Natural killer cell (primary cell): ENCODE measurements at regions not wholly inside any gene's neighbourhood (a gene's known extent, or its start where the extent isn't known, plus 50 kb on each side); places are given as distances from the start of the nearest gene placed in this dataset.

Experiments
- ATAC-seq, 3 donors: fragments of 150-1000 bp in 2 of 3; fragments of 200-7000 bp in 1 of 3; cut with Tn5 transposase; 1 replicate in 1 of 3; 2 replicates in 2 of 3; pipeline ENCODE4 v1.10.0; 2021; ENCODE audit warnings: mild to moderate bottlenecking in 2 of 3, moderate library complexity in 2 of 3
- DNase-seq, 2 donors: peaks; one replicate each; pipeline versions ENCODE4 v3.0.0 to v3.0.0-alpha.2; 2013 to 2021; ENCODE audit warnings: mixed read lengths in 1 of 2
- H3K27ac ChIP-seq: one replicate; pipeline ENCODE4 v1.5.1; 2013; ENCODE audit warnings: mild to moderate bottlenecking, low read length
- H3K27me3 ChIP-seq: one replicate; pipeline ENCODE4 v1.6.1; 2013; ENCODE audit warnings: low read length; ENCODE audit not compliant: control insufficient read depth, insufficient read depth
- H3K36me3 ChIP-seq: one replicate; pipeline ENCODE4 v1.6.1; 2013; ENCODE audit warnings: low read length; ENCODE audit not compliant: control insufficient read depth, insufficient read depth
- H3K4me1 ChIP-seq: one replicate; pipeline ENCODE4 v1.6.1; 2013; ENCODE audit warnings: low read length; ENCODE audit not compliant: control insufficient read depth, insufficient read depth
- H3K4me3 ChIP-seq: one replicate; pipeline ENCODE4 v1.5.1; 2013; ENCODE audit warnings: low read length
- H3K9me3 ChIP-seq: one replicate; pipeline ENCODE4 v1.6.1; 2013; ENCODE audit warnings: low read length; ENCODE audit not compliant: control insufficient read depth, insufficient read depth
- H3K27ac Mint-ChIP-seq, 2 donors: one replicate each; pipeline ENCODE4 v1.8.0; 2022; ENCODE audit warnings: mild to moderate bottlenecking in 2 of 2, mixed read lengths in 2 of 2, moderate library complexity in 1 of 2
- H3K27me3 Mint-ChIP-seq, 2 donors: one replicate each; pipeline ENCODE4 v1.8.0; 2022; ENCODE audit warnings: low read depth in 2 of 2, mixed read lengths in 2 of 2
- H3K36me3 Mint-ChIP-seq: one replicate; pipeline ENCODE4 v1.8.0; 2022; ENCODE audit warnings: mixed read lengths
- H3K4me1 Mint-ChIP-seq, 2 donors: one replicate each; pipeline ENCODE4 v1.8.0; 2022; ENCODE audit warnings: mixed read lengths in 2 of 2
- H3K4me3 Mint-ChIP-seq: one replicate; pipeline ENCODE4 v1.8.0; 2022; ENCODE audit warnings: mild to moderate bottlenecking, moderate library complexity, mixed read lengths
- H3K9me3 Mint-ChIP-seq, 2 donors: one replicate each; pipeline ENCODE4 v1.8.0; 2022; ENCODE audit warnings: mixed read lengths in 2 of 2
- CTCF ChIP-seq: fragments of 200-600 bp; IDR thresholded peaks from one replicate; pipeline ENCODE4 v1.8.0; 2022; ENCODE audit warnings: antibody characterized with exemption
- WGBS: methylation state at CpG from one replicate; pipeline ENCODE4 v1.1.7; 2013; ENCODE audit warnings: missing lambda C conversion rate; ENCODE audit not compliant: insufficient coverage; 5-methylcytosine and 5-hydroxymethylcytosine counted together
- intact Hi-C: fragments of 100-400 bp; cut with micrococcal nuclease; formaldehyde crosslinking; loops from one replicate; pipeline ENCODE4 v1.14.2; 2022

- Mint-ChIP-seq H3K4me3 (no peak overlapping the region), H3K9me3 (no peaks in the 10 kb centered on the region), H3K4me1 (no peaks in the 10 kb centered on the region), H3K36me3 (no peaks in the 10 kb centered on the region), H3K27ac (no peak overlapping the region), H3K27me3 (peaks cover 0 to 11% of the 10 kb centered on the region in 2 donors)
- intact Hi-C loops, result no loop called here
- no peak for DNase-seq
- Histone ChIP-seq H3K27ac (no peak overlapping the region), H3K9me3 (no peaks in the 10 kb centered on the region), H3K36me3 (no peaks in the 10 kb centered on the region), H3K4me3 (no peak overlapping the region), H3K27me3 (no peaks in the 10 kb centered on the region), H3K4me1 (no peaks in the 10 kb centered on the region)
- 88% methylated on average over 4 of the region's 4 CpGs for WGBS
- ATAC-seq, result no peak
- TF ChIP-seq CTCF, result no peak
Observed at GRCh38 chr15:38720893-38721567, 156.4 kb upstream of the RASGRP1 start.

- no peaks in the 10 kb centered on the region for H3K9me3 Mint-ChIP-seq
- Histone ChIP-seq H3K4me3 (no peak overlapping the region), H3K36me3 (no peaks in the 10 kb centered on the region), H3K9me3 (no peaks in the 10 kb centered on the region), H3K27ac (no peak overlapping the region), H3K27me3 (no peaks in the 10 kb centered on the region), H3K4me1 (no peaks in the 10 kb centered on the region)
- H3K4me3 Mint-ChIP-seq, result no peak overlapping the region
- ATAC-seq (no peak), DNase-seq (no peak)
- H3K36me3 Mint-ChIP-seq, result no peaks in the 10 kb centered on the region
- H3K27ac Mint-ChIP-seq, result no peak overlapping the region
- intact Hi-C loops, result no loop called here
- no peak for TF ChIP-seq CTCF
- peaks cover 0 to 14% of the 10 kb centered on the region in 2 donors for H3K27me3 Mint-ChIP-seq
- H3K4me1 Mint-ChIP-seq, result no peaks in the 10 kb centered on the region
- 87% methylated on average over 3 of the region's 3 CpGs for whole genome bisulfite sequencing
Observed at GRCh38 chr15:38721568-38721945, 156.9 kb upstream of the RASGRP1 start.

GRCh38 chr15:38722236-38722635, 157.6 kb upstream of the RASGRP1 start:
- Mint-ChIP-seq H3K27me3 (peaks cover 0 to 8% of the 10 kb centered on the region in 2 donors), H3K4me3 (no peak overlapping the region)
- 67% methylated on average over 1 of the region's 1 CpG for WGBS

More at GRCh38 chr15:38722236-38722635, 157.6 kb upstream of the RASGRP1 start:
- intact Hi-C loops, result no loop called here
- H3K4me1 ChIP-seq, result no peaks in the 10 kb centered on the region
- Mint-ChIP-seq H3K4me1 (no peaks in the 10 kb centered on the region), H3K27ac (no peak overlapping the region), H3K36me3 (no peaks in the 10 kb centered on the region), H3K9me3 (no peaks in the 10 kb centered on the region)
- no peak overlapping the region for H3K27ac ChIP-seq
- no peak overlapping the region for H3K4me3 ChIP-seq
- H3K27me3 ChIP-seq, result no peaks in the 10 kb centered on the region
- DNase-seq (no peak), ATAC-seq (no peak)
- H3K9me3 ChIP-seq, result no peaks in the 10 kb centered on the region
- no peaks in the 10 kb centered on the region for H3K36me3 ChIP-seq
- no peak for TF ChIP-seq CTCF
